ENCODE measurements at regions not wholly inside any gene's neighbourhood (a gene's known extent, or its start where the extent isn't known, plus 50 kb on each side); places are given as distances from the start of the nearest gene placed in this dataset.

GRCh38 chr12:87685696-87686095 lies 343.5 kb downstream of the C12orf50 start:
- TF ChIP-seq CTCF (IDR thresholded peaks at IDR 0.05; ENCODE audit: poor library complexity, severe bottlenecking) (no peak), POLR2AphosphoS5 (IDR thresholded peaks at IDR 0.05) (no peak), RAD21 (conservative IDR thresholded peaks at IDR 0.05) (no peak), EP300 (conservative IDR thresholded peaks at IDR 0.05; ENCODE audit: poor library complexity, severe bottlenecking) (no peak), EZH2 (IDR thresholded peaks at IDR 0.05; ENCODE audit: borderline replicate concordance, insufficient read depth, low read length, poor library complexity, severe bottlenecking) (no peak), MXI1 (conservative IDR thresholded peaks at IDR 0.05; ENCODE audit: poor library complexity, severe bottlenecking) (no peak), SMC3 (conservative IDR thresholded peaks at IDR 0.05; ENCODE audit: poor library complexity) (no peak), TAF1 (IDR thresholded peaks at IDR 0.05; ENCODE audit: low read depth) (no peak)
- TF ChIP-seq, protein P1, sequence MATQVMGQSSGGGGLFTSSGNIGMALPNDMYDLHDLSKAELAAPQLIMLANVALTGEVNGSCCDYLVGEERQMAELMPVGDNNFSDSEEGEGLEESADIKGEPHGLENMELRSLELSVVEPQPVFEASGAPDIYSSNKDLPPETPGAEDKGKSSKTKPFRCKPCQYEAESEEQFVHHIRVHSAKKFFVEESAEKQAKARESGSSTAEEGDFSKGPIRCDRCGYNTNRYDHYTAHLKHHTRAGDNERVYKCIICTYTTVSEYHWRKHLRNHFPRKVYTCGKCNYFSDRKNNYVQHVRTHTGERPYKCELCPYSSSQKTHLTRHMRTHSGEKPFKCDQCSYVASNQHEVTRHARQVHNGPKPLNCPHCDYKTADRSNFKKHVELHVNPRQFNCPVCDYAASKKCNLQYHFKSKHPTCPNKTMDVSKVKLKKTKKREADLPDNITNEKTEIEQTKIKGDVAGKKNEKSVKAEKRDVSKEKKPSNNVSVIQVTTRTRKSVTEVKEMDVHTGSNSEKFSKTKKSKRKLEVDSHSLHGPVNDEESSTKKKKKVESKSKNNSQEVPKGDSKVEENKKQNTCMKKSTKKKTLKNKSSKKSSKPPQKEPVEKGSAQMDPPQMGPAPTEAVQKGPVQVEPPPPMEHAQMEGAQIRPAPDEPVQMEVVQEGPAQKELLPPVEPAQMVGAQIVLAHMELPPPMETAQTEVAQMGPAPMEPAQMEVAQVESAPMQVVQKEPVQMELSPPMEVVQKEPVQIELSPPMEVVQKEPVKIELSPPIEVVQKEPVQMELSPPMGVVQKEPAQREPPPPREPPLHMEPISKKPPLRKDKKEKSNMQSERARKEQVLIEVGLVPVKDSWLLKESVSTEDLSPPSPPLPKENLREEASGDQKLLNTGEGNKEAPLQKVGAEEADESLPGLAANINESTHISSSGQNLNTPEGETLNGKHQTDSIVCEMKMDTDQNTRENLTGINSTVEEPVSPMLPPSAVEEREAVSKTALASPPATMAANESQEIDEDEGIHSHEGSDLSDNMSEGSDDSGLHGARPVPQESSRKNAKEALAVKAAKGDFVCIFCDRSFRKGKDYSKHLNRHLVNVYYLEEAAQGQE (IDR thresholded peaks at IDR 0.05; ENCODE audit: borderline replicate concordance), result no peak

All from neural cell (in vitro differentiated cells).